ENCODE measurements at regions not wholly inside any gene's neighbourhood (a gene's known extent, or its start where the extent isn't known, plus 50 kb on each side); places are given as distances from the start of the nearest gene placed in this dataset.

- peak; percentile 40 for DNase-seq (ENCODE audit: low read depth)
Measured at GRCh38 chr6:15876406-15876805, 213.6 kb upstream of the DTNBP1 start.

- no peak for DNase-seq (ENCODE audit: low read depth)
Measured at GRCh38 chr6:15875797-15876196, 213.0 kb upstream of the DTNBP1 start.

GRCh38 chr6:15874821-15875220 lies 212.0 kb upstream of the DTNBP1 start:
- peak; percentile 51 for DNase-seq (ENCODE audit: low read depth)

GRCh38 chr6:15874326-15874725 lies 211.5 kb upstream of the DTNBP1 start:
- no peak for DNase-seq (ENCODE audit: low read depth)

GRCh38 chr6:15872241-15873103 lies 209.6 kb upstream of the DTNBP1 start:
- no peak for DNase-seq (ENCODE audit: low read depth)

GRCh38 chr6:15871276-15871675 lies 208.4 kb upstream of the DTNBP1 start:
- no peak for DNase-seq (ENCODE audit: low read depth)

GRCh38 chr6:15870333-15871043 lies 207.7 kb upstream of the DTNBP1 start:
- DNase-seq (ENCODE audit: low read depth): no peak

- DNase-seq (ENCODE audit: low read depth): no peak
Measured at GRCh38 chr6:15864708-15865062, 201.9 kb upstream of the DTNBP1 start.

- no peak for DNase-seq (ENCODE audit: low read depth)
Measured at GRCh38 chr6:15864038-15864707, 201.3 kb upstream of the DTNBP1 start.

GRCh38 chr6:15862810-15863209 lies 200.0 kb upstream of the DTNBP1 start:
- no peak for DNase-seq (ENCODE audit: low read depth)

- no peak for DNase-seq (ENCODE audit: low read depth)
Measured at GRCh38 chr6:15861486-15861885, 198.7 kb upstream of the DTNBP1 start.

GRCh38 chr6:15854826-15855710 lies 192.2 kb upstream of the DTNBP1 start:
- no peak for DNase-seq (ENCODE audit: low read depth)

- DNase-seq (ENCODE audit: low read depth): no peak
Measured at GRCh38 chr6:15854378-15854777, 191.6 kb upstream of the DTNBP1 start.

- DNase-seq (ENCODE audit: low read depth): no peak
Measured at GRCh38 chr6:15853259-15853658, 190.4 kb upstream of the DTNBP1 start.

- DNase-seq (ENCODE audit: low read depth): no peak
Measured at GRCh38 chr6:15852289-15852688, 189.5 kb upstream of the DTNBP1 start.

GRCh38 chr6:15849395-15849794 lies 186.6 kb upstream of the DTNBP1 start:
- DNase-seq (ENCODE audit: low read depth): no peak

- no peak for DNase-seq (ENCODE audit: low read depth)
Measured at GRCh38 chr6:15845492-15845891, 182.7 kb upstream of the DTNBP1 start.

- no peak for DNase-seq (ENCODE audit: low read depth)
Measured at GRCh38 chr6:15843764-15844163, 180.9 kb upstream of the DTNBP1 start.

- DNase-seq (ENCODE audit: low read depth): no peak
Measured at GRCh38 chr6:15843226-15843625, 180.4 kb upstream of the DTNBP1 start.

- DNase-seq (ENCODE audit: low read depth): no peak
Measured at GRCh38 chr6:15842727-15843117, 179.9 kb upstream of the DTNBP1 start.

GRCh38 chr6:15841937-15842726 lies 179.3 kb upstream of the DTNBP1 start:
- DNase-seq (ENCODE audit: low read depth): no peak
